Neural cell (in vitro differentiated cells): ENCODE measurements at regions not wholly inside any gene's neighbourhood (a gene's known extent, or its start where the extent isn't known, plus 50 kb on each side); places are given as distances from the start of the nearest gene placed in this dataset.

ENCODE experiments used
- H2AFZ ChIP-seq: fragments of 200-600, 300-800 bp; sonication (generic), shearing (Covaris generic); 2 replicates; pipeline ENCODE4 v1.6.0; 2014; ENCODE audit warnings: low read depth, mild to moderate bottlenecking, antibody characterized with exemption, low read length, moderate library complexity
- H3F3A ChIP-seq: fragments of 200-600 bp; shearing (Covaris generic); 2 replicates; pipeline ENCODE4 v1.6.1; 2016; ENCODE audit warnings: mild to moderate bottlenecking, moderate library complexity, mixed read lengths, antibody characterized with exemption, low read length; ENCODE audit not compliant: insufficient read depth, poor library complexity, severe bottlenecking
- H3K27ac ChIP-seq: fragments of 200-600, 300-800 bp; sonication (generic), shearing (Covaris generic); 2 replicates; pipeline ENCODE4 v1.5.1; 2014; ENCODE audit warnings: mild to moderate bottlenecking, low read length, moderate library complexity
- H3K27me3 ChIP-seq: fragments of 300-800, 200-600 bp; sonication (generic), shearing (Covaris generic); 2 replicates; pipeline ENCODE4 v1.6.0; 2014; ENCODE audit warnings: mild to moderate bottlenecking, low read depth, low read length, moderate library complexity; ENCODE audit not compliant: insufficient read depth
- H3K36me3 ChIP-seq: fragments of 300-800, 200-600 bp; sonication (generic), shearing (Covaris generic); 2 replicates; pipeline ENCODE4 v1.5.1; 2014; ENCODE audit warnings: mild to moderate bottlenecking, antibody characterized with exemption, low read length, moderate library complexity; ENCODE audit not compliant: insufficient read depth
- H3K4me2 ChIP-seq: fragments of 300-800, 200-600 bp; sonication (generic), shearing (Covaris generic); 2 replicates; pipeline ENCODE4 v1.6.0; 2014; ENCODE audit warnings: mild to moderate bottlenecking, low read length
- H3K4me3 ChIP-seq: fragments of 300-800, 200-600 bp; sonication (generic), shearing (Covaris generic); 2 replicates; pipeline ENCODE4 v1.5.1; 2014; ENCODE audit warnings: mild to moderate bottlenecking, low read length, moderate library complexity
- H3K79me2 ChIP-seq: fragments of 200-600 bp; shearing (Covaris generic); replicated peaks from 2 replicates; pipeline ENCODE4 v1.6.0; 2014; ENCODE audit warnings: mild to moderate bottlenecking, low read length, moderate library complexity; ENCODE audit not compliant: insufficient read depth
- H3K9ac ChIP-seq: fragments of 300-800, 200-600 bp; sonication (generic), shearing (Covaris generic); 2 replicates; pipeline ENCODE4 v1.6.1; 2016; ENCODE audit warnings: mild to moderate bottlenecking, low read length, mixed read lengths
- H3K9me2 ChIP-seq: fragments of 200-600 bp; shearing (Covaris generic); 2 replicates; pipeline ENCODE4 v1.6.1; 2016; ENCODE audit warnings: mild to moderate bottlenecking, low read length, mixed read lengths; ENCODE audit not compliant: insufficient read depth
- H3K9me3 ChIP-seq: fragments of 200-600, 300-800 bp; sonication (generic), shearing (Covaris generic); 2 replicates; pipeline ENCODE4 v1.6.1; 2016; ENCODE audit warnings: mild to moderate bottlenecking, mixed run types, low read length, moderate library complexity, mixed read lengths
- H4K20me1 ChIP-seq: fragments of 200-600 bp; shearing (Covaris generic); 2 replicates; pipeline ENCODE4 v1.6.1; 2016; ENCODE audit warnings: mild to moderate bottlenecking, mixed run types; ENCODE audit not compliant: insufficient read depth
- EP300 ChIP-seq: fragments of 450-650 bp; conservative IDR thresholded peaks from 2 replicates; pipeline ENCODE4 v1.6.1; 2014; ENCODE audit warnings: antibody characterized with exemption, mild to moderate bottlenecking, moderate library complexity; ENCODE audit not compliant: poor library complexity, severe bottlenecking
- EZH2 ChIP-seq: fragments of 200-600, 300-800 bp; shearing (Covaris generic), sonication (generic); IDR thresholded peaks from 2 replicates; pipeline ENCODE4 v1.6.1; 2014; ENCODE audit warnings: antibody characterized with exemption, low read length, borderline replicate concordance, mild to moderate bottlenecking; ENCODE audit not compliant: insufficient read depth, poor library complexity, severe bottlenecking
- MXI1 ChIP-seq: fragments of 450-650 bp; conservative IDR thresholded peaks from 2 replicates; pipeline ENCODE4 v1.6.1; 2014; ENCODE audit warnings: antibody characterized with exemption, mild to moderate bottlenecking; ENCODE audit not compliant: poor library complexity, severe bottlenecking
- POLR2AphosphoS5 ChIP-seq: IDR thresholded peaks from 2 replicates; pipeline ENCODE4 v1.6.1; 2012
- RAD21 ChIP-seq: fragments of 450-650 bp; conservative IDR thresholded peaks from 2 replicates; pipeline ENCODE4 v1.6.1; 2014; ENCODE audit warnings: antibody characterized with exemption, mild to moderate bottlenecking, moderate library complexity
- SMC3 ChIP-seq: fragments of 450-650 bp; conservative IDR thresholded peaks from 2 replicates; pipeline ENCODE4 v1.6.1; 2014; ENCODE audit warnings: antibody characterized with exemption, mild to moderate bottlenecking, moderate library complexity; ENCODE audit not compliant: poor library complexity
- TAF1 ChIP-seq: IDR thresholded peaks from 2 replicates; pipeline ENCODE4 v1.6.1; 2012; ENCODE audit warnings: low read depth
- TF ChIP-seq, protein P1 (sequence below): IDR thresholded peaks from 2 replicates; pipeline ENCODE4 v1.6.1; 2012; ENCODE audit warnings: borderline replicate concordance
- TF ChIP-seq, protein P2 (sequence below): fragments of 450-650 bp; IDR thresholded peaks from 2 replicates; pipeline ENCODE4 v1.5.1; 2014; ENCODE audit warnings: antibody characterized with exemption, mild to moderate bottlenecking, moderate library complexity; ENCODE audit not compliant: poor library complexity, severe bottlenecking

DNA sequence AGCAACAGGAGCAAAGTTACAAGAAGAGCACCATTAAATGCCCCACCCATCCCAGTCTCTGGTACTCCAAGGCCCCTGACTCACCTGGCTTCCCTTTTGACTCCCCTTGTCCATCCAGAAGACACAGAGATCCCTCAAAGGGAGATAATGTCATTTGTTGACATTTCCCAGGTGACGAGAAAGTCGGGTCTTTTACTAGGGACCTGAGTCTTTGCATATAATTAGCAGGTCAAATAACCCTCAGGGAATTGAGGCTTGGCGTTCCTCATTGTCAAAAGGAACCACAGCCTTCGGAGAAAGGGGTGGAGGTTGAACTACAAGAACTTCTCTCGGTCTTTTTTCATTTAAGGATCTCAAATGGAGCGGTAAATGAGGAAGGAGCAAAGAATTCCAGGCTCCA lies 133.2 kb downstream of the PROX1 start:
- H3K9me3 ChIP-seq = peaks cover 3% of the 10 kb centered on the region
- H3K9me2 ChIP-seq = no peaks in the 10 kb centered on the region
- TF ChIP-seq EZH2 (no peak), SMC3 (no peak)
- no peak overlapping the region for H3K4me3 ChIP-seq
- H3K27ac ChIP-seq = no peak overlapping the region
- no peak overlapping the region for H3K4me2 ChIP-seq
- no peaks in the 10 kb centered on the region for H4K20me1 ChIP-seq
- no peaks in the 10 kb centered on the region for H3F3A ChIP-seq
- no peak overlapping the region for H3K9ac ChIP-seq
- H2AFZ ChIP-seq = no peak overlapping the region
- H3K27me3 ChIP-seq = no peaks in the 10 kb centered on the region
- no peaks in the 10 kb centered on the region for H3K36me3 ChIP-seq
- no peaks in the 10 kb centered on the region for H3K79me2 ChIP-seq

DNA sequence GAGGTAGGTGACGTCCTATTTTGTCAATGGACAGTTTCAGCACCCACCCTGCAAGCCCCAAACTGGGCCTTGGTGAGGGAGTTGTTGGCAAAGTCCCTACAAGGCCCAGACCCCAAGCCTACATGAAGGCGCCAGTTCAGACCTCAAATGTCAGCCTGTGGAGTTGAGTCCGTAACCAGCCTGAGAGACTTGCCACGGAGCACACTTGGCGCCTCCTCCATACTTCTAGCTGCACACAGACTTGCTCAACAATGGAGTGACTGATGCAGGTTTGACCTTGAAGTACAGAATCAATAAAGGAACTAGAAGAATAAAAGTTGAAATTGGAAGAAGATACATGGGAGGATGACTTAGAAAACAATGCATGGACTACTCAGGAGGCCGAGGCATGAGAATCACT lies 134.3 kb downstream of the PROX1 start:
- H2AFZ ChIP-seq = no peak overlapping the region
- no peaks in the 10 kb centered on the region for H3K9me2 ChIP-seq
- H3K36me3 ChIP-seq = no peaks in the 10 kb centered on the region
- peaks cover 3% of the 10 kb centered on the region for H3K9me3 ChIP-seq
- H3K79me2 ChIP-seq = no peaks in the 10 kb centered on the region
- TF ChIP-seq MXI1 = no peak
- no peak for TF ChIP-seq TAF1
- TF ChIP-seq, protein P1, sequence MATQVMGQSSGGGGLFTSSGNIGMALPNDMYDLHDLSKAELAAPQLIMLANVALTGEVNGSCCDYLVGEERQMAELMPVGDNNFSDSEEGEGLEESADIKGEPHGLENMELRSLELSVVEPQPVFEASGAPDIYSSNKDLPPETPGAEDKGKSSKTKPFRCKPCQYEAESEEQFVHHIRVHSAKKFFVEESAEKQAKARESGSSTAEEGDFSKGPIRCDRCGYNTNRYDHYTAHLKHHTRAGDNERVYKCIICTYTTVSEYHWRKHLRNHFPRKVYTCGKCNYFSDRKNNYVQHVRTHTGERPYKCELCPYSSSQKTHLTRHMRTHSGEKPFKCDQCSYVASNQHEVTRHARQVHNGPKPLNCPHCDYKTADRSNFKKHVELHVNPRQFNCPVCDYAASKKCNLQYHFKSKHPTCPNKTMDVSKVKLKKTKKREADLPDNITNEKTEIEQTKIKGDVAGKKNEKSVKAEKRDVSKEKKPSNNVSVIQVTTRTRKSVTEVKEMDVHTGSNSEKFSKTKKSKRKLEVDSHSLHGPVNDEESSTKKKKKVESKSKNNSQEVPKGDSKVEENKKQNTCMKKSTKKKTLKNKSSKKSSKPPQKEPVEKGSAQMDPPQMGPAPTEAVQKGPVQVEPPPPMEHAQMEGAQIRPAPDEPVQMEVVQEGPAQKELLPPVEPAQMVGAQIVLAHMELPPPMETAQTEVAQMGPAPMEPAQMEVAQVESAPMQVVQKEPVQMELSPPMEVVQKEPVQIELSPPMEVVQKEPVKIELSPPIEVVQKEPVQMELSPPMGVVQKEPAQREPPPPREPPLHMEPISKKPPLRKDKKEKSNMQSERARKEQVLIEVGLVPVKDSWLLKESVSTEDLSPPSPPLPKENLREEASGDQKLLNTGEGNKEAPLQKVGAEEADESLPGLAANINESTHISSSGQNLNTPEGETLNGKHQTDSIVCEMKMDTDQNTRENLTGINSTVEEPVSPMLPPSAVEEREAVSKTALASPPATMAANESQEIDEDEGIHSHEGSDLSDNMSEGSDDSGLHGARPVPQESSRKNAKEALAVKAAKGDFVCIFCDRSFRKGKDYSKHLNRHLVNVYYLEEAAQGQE = no peak
- no peak for TF ChIP-seq SMC3
- TF ChIP-seq, protein P2, sequence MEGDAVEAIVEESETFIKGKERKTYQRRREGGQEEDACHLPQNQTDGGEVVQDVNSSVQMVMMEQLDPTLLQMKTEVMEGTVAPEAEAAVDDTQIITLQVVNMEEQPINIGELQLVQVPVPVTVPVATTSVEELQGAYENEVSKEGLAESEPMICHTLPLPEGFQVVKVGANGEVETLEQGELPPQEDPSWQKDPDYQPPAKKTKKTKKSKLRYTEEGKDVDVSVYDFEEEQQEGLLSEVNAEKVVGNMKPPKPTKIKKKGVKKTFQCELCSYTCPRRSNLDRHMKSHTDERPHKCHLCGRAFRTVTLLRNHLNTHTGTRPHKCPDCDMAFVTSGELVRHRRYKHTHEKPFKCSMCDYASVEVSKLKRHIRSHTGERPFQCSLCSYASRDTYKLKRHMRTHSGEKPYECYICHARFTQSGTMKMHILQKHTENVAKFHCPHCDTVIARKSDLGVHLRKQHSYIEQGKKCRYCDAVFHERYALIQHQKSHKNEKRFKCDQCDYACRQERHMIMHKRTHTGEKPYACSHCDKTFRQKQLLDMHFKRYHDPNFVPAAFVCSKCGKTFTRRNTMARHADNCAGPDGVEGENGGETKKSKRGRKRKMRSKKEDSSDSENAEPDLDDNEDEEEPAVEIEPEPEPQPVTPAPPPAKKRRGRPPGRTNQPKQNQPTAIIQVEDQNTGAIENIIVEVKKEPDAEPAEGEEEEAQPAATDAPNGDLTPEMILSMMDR = no peak
- no peak for TF ChIP-seq POLR2AphosphoS5
- TF ChIP-seq RAD21 = no peak
- TF ChIP-seq EP300 = no peak
- no peak for TF ChIP-seq EZH2
- no peak overlapping the region for H3K9ac ChIP-seq
- H3K27ac ChIP-seq = no peak overlapping the region
- H4K20me1 ChIP-seq = no peaks in the 10 kb centered on the region
- H3K4me2 ChIP-seq = no peak overlapping the region
- no peak overlapping the region for H3K4me3 ChIP-seq
- no peaks in the 10 kb centered on the region for H3F3A ChIP-seq
- no peaks in the 10 kb centered on the region for H3K27me3 ChIP-seq
